ENCODE measurements at regions not wholly inside any gene's neighbourhood (a gene's known extent, or its start where the extent isn't known, plus 50 kb on each side); places are given as distances from the start of the nearest gene placed in this dataset.

- TF ChIP-seq, protein P1, sequence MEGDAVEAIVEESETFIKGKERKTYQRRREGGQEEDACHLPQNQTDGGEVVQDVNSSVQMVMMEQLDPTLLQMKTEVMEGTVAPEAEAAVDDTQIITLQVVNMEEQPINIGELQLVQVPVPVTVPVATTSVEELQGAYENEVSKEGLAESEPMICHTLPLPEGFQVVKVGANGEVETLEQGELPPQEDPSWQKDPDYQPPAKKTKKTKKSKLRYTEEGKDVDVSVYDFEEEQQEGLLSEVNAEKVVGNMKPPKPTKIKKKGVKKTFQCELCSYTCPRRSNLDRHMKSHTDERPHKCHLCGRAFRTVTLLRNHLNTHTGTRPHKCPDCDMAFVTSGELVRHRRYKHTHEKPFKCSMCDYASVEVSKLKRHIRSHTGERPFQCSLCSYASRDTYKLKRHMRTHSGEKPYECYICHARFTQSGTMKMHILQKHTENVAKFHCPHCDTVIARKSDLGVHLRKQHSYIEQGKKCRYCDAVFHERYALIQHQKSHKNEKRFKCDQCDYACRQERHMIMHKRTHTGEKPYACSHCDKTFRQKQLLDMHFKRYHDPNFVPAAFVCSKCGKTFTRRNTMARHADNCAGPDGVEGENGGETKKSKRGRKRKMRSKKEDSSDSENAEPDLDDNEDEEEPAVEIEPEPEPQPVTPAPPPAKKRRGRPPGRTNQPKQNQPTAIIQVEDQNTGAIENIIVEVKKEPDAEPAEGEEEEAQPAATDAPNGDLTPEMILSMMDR (IDR thresholded peaks at IDR 0.05; ENCODE audit: poor library complexity, severe bottlenecking), result no peak
- H3K36me3 ChIP-seq (ENCODE audit: low read depth), result no peaks in the 10 kb centered on the region
- H3K4me3 ChIP-seq (ENCODE audit: severe bottlenecking), result no peak overlapping the region
- no peak for ATAC-seq (ENCODE audit: low read depth)
- no peak overlapping the region for H3K27ac ChIP-seq (ENCODE audit: poor library complexity, severe bottlenecking)
- no peaks in the 10 kb centered on the region for H3K9me3 ChIP-seq (ENCODE audit: severe bottlenecking)
- DNase-seq (ENCODE audit: low spot score), result no peak
- no peaks in the 10 kb centered on the region for H3K27me3 ChIP-seq (ENCODE audit: insufficient read depth, poor library complexity, severe bottlenecking)
- no peaks in the 10 kb centered on the region for H3K4me1 ChIP-seq (ENCODE audit: insufficient read depth, poor library complexity, severe bottlenecking)
Measured at GRCh38 chr7:119483364-119483763, 789.6 kb upstream of the KCND2 start.

DNA sequence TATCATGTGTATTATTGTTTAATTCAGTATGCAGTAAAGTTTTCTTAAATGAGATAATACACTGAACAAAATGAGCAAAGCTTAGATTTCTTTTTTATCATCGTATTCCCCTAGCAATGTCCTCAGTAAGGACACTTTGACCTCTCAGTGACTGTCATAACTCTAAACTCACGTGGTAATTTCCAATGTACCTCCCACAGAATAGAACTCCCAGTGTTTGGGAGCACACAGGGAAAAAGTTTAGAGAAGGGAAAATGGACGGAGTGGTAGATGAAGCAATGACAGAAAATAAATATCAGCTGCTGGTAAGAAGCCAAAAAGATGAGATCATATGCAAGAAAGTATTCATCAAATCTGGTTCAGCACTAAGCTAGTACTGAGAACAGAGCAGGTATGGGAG is 758.6 kb upstream of the KCND2 start:
- Histone ChIP-seq H3K36me3 (ENCODE audit: low read depth) (no peaks in the 10 kb centered on the region), H3K4me1 (ENCODE audit: insufficient read depth, poor library complexity, severe bottlenecking) (peaks cover 2% of the 10 kb centered on the region), H3K9me3 (ENCODE audit: severe bottlenecking) (no peaks in the 10 kb centered on the region), H3K27me3 (ENCODE audit: insufficient read depth, poor library complexity, severe bottlenecking) (no peaks in the 10 kb centered on the region), H3K27ac (ENCODE audit: poor library complexity, severe bottlenecking) (no peak overlapping the region), H3K4me3 (ENCODE audit: severe bottlenecking) (no peak overlapping the region)
- TF ChIP-seq, protein P1 (IDR thresholded peaks at IDR 0.05; ENCODE audit: poor library complexity, severe bottlenecking), result no peak
- ATAC-seq (ENCODE audit: low read depth), result no peak
- no peak for DNase-seq (ENCODE audit: low spot score)

DNA sequence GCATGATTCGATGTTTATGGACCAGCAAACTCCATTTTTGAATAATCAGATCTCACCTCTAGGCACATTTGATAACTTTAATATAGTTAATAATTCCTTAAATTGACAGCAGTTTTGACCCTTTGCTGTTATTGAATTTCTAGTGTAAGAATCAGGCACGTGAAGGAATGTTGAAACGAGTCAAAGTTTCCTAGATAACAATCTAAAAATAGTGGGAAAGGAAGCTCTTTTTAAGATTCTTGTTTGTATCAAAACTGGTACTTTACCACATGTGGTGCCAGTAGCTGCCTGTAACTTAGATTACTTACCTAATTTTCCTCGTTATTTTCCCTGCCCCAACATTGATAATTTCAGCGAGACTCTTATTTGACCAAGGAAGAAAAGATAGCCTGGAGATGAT is 757.8 kb upstream of the KCND2 start:
- Histone ChIP-seq H3K4me1 (ENCODE audit: insufficient read depth, poor library complexity, severe bottlenecking) (peaks cover 2% of the 10 kb centered on the region), H3K36me3 (ENCODE audit: low read depth) (no peaks in the 10 kb centered on the region), H3K4me3 (ENCODE audit: severe bottlenecking) (no peak overlapping the region), H3K9me3 (ENCODE audit: severe bottlenecking) (no peaks in the 10 kb centered on the region), H3K27ac (ENCODE audit: poor library complexity, severe bottlenecking) (no peak overlapping the region), H3K27me3 (ENCODE audit: insufficient read depth, poor library complexity, severe bottlenecking) (no peaks in the 10 kb centered on the region)
- ATAC-seq (ENCODE audit: low read depth) (no peak), DNase-seq (ENCODE audit: low spot score) (no peak)
- TF ChIP-seq, protein P1 (IDR thresholded peaks at IDR 0.05; ENCODE audit: poor library complexity, severe bottlenecking), result no peak

DNA sequence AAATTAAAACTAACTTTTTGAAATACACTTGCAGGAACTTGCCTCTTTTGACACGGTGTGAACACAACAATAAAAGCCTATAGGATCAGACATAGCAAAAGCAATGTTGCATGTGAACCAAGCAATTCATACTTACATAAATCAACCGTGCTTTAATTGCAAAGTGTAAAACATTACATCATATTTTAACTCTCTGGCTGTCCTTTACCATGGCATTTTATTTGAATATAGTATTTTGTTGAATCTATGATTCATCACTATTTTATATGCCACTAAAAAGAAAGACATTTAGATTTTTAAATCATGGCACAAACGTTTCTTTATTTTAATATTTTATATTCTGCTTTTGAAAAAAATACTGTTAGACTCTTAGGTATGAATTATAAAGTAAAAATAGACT is 757.0 kb upstream of the KCND2 start:
- Histone ChIP-seq H3K4me3 (ENCODE audit: severe bottlenecking) (no peak overlapping the region), H3K4me1 (ENCODE audit: insufficient read depth, poor library complexity, severe bottlenecking) (peaks cover 2% of the 10 kb centered on the region), H3K36me3 (ENCODE audit: low read depth) (no peaks in the 10 kb centered on the region), H3K27ac (ENCODE audit: poor library complexity, severe bottlenecking) (no peak overlapping the region), H3K27me3 (ENCODE audit: insufficient read depth, poor library complexity, severe bottlenecking) (no peaks in the 10 kb centered on the region), H3K9me3 (ENCODE audit: severe bottlenecking) (no peaks in the 10 kb centered on the region)
- TF ChIP-seq, protein P1 (IDR thresholded peaks at IDR 0.05; ENCODE audit: poor library complexity, severe bottlenecking), result no peak
- DNase-seq (ENCODE audit: low spot score), result no peak
- no peak for ATAC-seq (ENCODE audit: low read depth)

GRCh38 chr7:119522263-119522662 is 750.7 kb upstream of the KCND2 start:
- H3K9me3 ChIP-seq (ENCODE audit: severe bottlenecking), result no peaks in the 10 kb centered on the region
- H3K36me3 ChIP-seq (ENCODE audit: low read depth), result no peaks in the 10 kb centered on the region
- TF ChIP-seq, protein P1 (IDR thresholded peaks at IDR 0.05; ENCODE audit: poor library complexity, severe bottlenecking), result no peak
- H3K4me1 ChIP-seq (ENCODE audit: insufficient read depth, poor library complexity, severe bottlenecking), result no peaks in the 10 kb centered on the region
- no peak overlapping the region for H3K27ac ChIP-seq (ENCODE audit: poor library complexity, severe bottlenecking)
- no peak overlapping the region for H3K4me3 ChIP-seq (ENCODE audit: severe bottlenecking)
- no peak for DNase-seq (ENCODE audit: low spot score)
- no peak for ATAC-seq (ENCODE audit: low read depth)
- H3K27me3 ChIP-seq (ENCODE audit: insufficient read depth, poor library complexity, severe bottlenecking), result no peaks in the 10 kb centered on the region

All from RWPE2 (cell line).